K562 (cell line): ENCODE measurements at regions not wholly inside any gene's neighbourhood (a gene's known extent, or its start where the extent isn't known, plus 50 kb on each side); places are given as distances from the start of the nearest gene placed in this dataset.

Source experiments
- ATAC-seq: fragments of 200-7000 bp; cut with Tn5 transposase; 3 replicates; pipeline ENCODE4 v1.9.1; 2020; ENCODE audit warnings: moderate library complexity
- BruUV-seq: library from RNA; stranded (reverse); fragments of 400-500 nt; replicated peaks from 2 replicates; lab custom pipeline; 2021; lab: Mats Ljungman, UMichigan
- CTCF ChIA-PET: fragments of 300-600 bp; formaldehyde crosslinking; extraction: SDS; loops from one replicate; lab custom pipeline; 2021; ENCODE audit warnings: low intra/inter-chr PET ratio; lab: Yijun Ruan, JAX
- POLR2A ChIA-PET: fragments of 300-600, 350-650 bp; sonication (Branson Sonifier 250); formaldehyde crosslinking; extraction: SDS; loops from one replicate; lab custom pipeline; 2021; ENCODE audit warnings: antibody characterized with exemption, inconsistent platforms; lab: Yijun Ruan, JAX
- DNase-seq, 4 experiments: peaks; one replicate each; pipeline versions ENCODE4 v3.0.0 to v3.0.0-alpha.2; 2011 to 2018; ENCODE audit warnings: low spot score in 3 of 4, mixed read lengths in 3 of 4; ENCODE audit errors: extremely low read depth in 1 of 4
- FAIRE-seq: peaks from 2 replicates; lab custom pipeline; 2011; peaks lifted over from hg19 to GRCh38; lab: Jason Lieb, UNC
- H2AFZ ChIP-seq: 2 replicates; pipeline ENCODE4 v1.6.0; 2011; ENCODE audit warnings: low read depth, low read length, control low read depth, inconsistent platforms
- H3K27ac ChIP-seq: fragments of 200-600 bp; 3 replicates; pipeline ENCODE4 v1.8.0; 2011; ENCODE audit warnings: low read depth, mild to moderate bottlenecking, control low read depth, inconsistent platforms, low read length, moderate library complexity, mixed read lengths; ENCODE audit errors: extremely low read depth
- H3K27me3 ChIP-seq, 2 experiments: fragments of 300-600 bp in 1 of 2; 2 replicates in 1 of 2; 3 replicates in 1 of 2; pipeline versions ENCODE4 v1.6.0 to v1.8.0; 2011; ENCODE audit warnings: inconsistent platforms in 2 of 2, low read length in 2 of 2, mild to moderate bottlenecking in 1 of 2, mixed read lengths in 1 of 2, moderate library complexity in 1 of 2; ENCODE audit not compliant: control insufficient read depth in 2 of 2, insufficient read depth in 2 of 2
- H3K36me3 ChIP-seq: fragments of 300-600 bp; 3 replicates; pipeline ENCODE4 v1.8.0; 2011; ENCODE audit warnings: mild to moderate bottlenecking, low read length, inconsistent platforms; ENCODE audit not compliant: control insufficient read depth, insufficient read depth
- H3K4me1 ChIP-seq, 2 experiments: fragments of 200-600 bp in 1 of 2; replicated peaks in 1 of 2; 2 replicates in 1 of 2; 3 replicates in 1 of 2; pipeline versions ENCODE4 v1.5.1 to v1.8.0; 2011; ENCODE audit warnings: inconsistent platforms in 2 of 2, low read length in 2 of 2, mild to moderate bottlenecking in 1 of 2, mixed read lengths in 1 of 2, moderate library complexity in 1 of 2; ENCODE audit not compliant: control insufficient read depth in 2 of 2, insufficient read depth in 2 of 2
- H3K4me2 ChIP-seq: 2 replicates; pipeline ENCODE4 v1.6.1; 2011; ENCODE audit warnings: low read length, control low read depth, inconsistent platforms, mixed read lengths; ENCODE audit not compliant: insufficient read depth
- H3K4me3 ChIP-seq: fragments of 200-600 bp; sonication (generic), shearing (Covaris generic); 2 replicates; pipeline ENCODE4 v1.5.1; 2016; ENCODE audit warnings: control low read depth, inconsistent platforms
- H3K79me2 ChIP-seq: fragments of 200-600 bp; 3 replicates; pipeline ENCODE4 v1.8.0; 2011; ENCODE audit warnings: low read length, inconsistent platforms; ENCODE audit not compliant: control insufficient read depth, insufficient read depth
- H3K9ac ChIP-seq, 2 experiments: 2 replicates each; pipeline versions ENCODE4 v1.6.0 to v1.6.1; 2011; ENCODE audit warnings: low read depth in 2 of 2, low read length in 2 of 2, control low read depth in 1 of 2, inconsistent platforms in 1 of 2, mild to moderate bottlenecking in 1 of 2, mixed read lengths in 1 of 2; ENCODE audit not compliant: insufficient read depth in 1 of 2
- H3K9me1 ChIP-seq: one replicate; pipeline ENCODE4 v1.6.0; 2011; ENCODE audit warnings: inconsistent platforms, mild to moderate bottlenecking, low read length, moderate library complexity; ENCODE audit not compliant: control insufficient read depth, insufficient read depth
- H3K9me3 ChIP-seq: replicated peaks from 2 replicates; pipeline ENCODE4 v1.5.1; 2011; ENCODE audit warnings: low read depth, low read length, inconsistent platforms; ENCODE audit not compliant: control insufficient read depth, insufficient read depth
- H4K20me1 ChIP-seq: replicated peaks from 2 replicates; pipeline ENCODE4 v1.6.1; 2011; ENCODE audit warnings: low read length, inconsistent platforms, mixed read lengths; ENCODE audit not compliant: control insufficient read depth, insufficient read depth
- BDP1 ChIP-seq: IDR thresholded peaks from 3 replicates; pipeline ENCODE4 v1.6.1; 2011; ENCODE audit not compliant: insufficient read length, insufficient read depth
- CHD4 ChIP-seq: fragments of 200-600 bp; sonication (generic); IDR thresholded peaks from 3 replicates; pipeline ENCODE4 v1.6.1; 2012; ENCODE audit warnings: low read depth, mild to moderate bottlenecking, mixed read lengths, low read length, inconsistent platforms; ENCODE audit not compliant: insufficient read depth, insufficient replicate concordance, poor library complexity, severe bottlenecking
- DIDO1 ChIP-seq: fragments of 450-650 bp; IDR thresholded peaks from 2 replicates; pipeline ENCODE4 v1.6.1; 2016; ENCODE audit warnings: low read depth, missing biosample characterization, missing genetic modification characterization
- FUS ChIP-seq: fragments of 200-400 bp; formaldehyde crosslinking; optimal IDR thresholded peaks from 2 replicates; pipeline ENCODE3; 2017; ENCODE audit warnings: low read depth, low read length
- PTBP1 ChIP-seq: fragments of 200-400 bp; formaldehyde crosslinking; IDR thresholded peaks from 2 replicates; pipeline ENCODE4 v1.6.1; 2017; ENCODE audit warnings: low read depth, low read length
- PTRF ChIP-seq: fragments of 450-650 bp; IDR thresholded peaks from 2 replicates; pipeline ENCODE4 v1.6.1; 2016; ENCODE audit warnings: mild to moderate bottlenecking, missing genetic modification characterization, missing compliant biosample characterization
- TARDBP ChIP-seq: fragments of 450-650 bp; IDR thresholded peaks from 2 replicates; pipeline ENCODE4 v1.6.1; 2016
- ZNF274 ChIP-seq: IDR thresholded peaks from 2 replicates; pipeline ENCODE4 v1.6.1; 2011; ENCODE audit warnings: low read depth, mild to moderate bottlenecking, low read length, moderate library complexity, borderline replicate concordance
- ZNF280B ChIP-seq: fragments of 250-450 bp; sonication (Bioruptor Pico); IDR thresholded peaks from 2 replicates; pipeline ENCODE4 v1.5.1; 2021; ENCODE audit warnings: mild to moderate bottlenecking
- ZNF3 ChIP-seq: fragments of 250-450 bp; sonication (Bioruptor Pico); IDR thresholded peaks from 2 replicates; pipeline ENCODE4 v1.5.0; 2021; ENCODE audit warnings: mild to moderate bottlenecking, moderate library complexity
- ZNF583 ChIP-seq: fragments of 250-450 bp; sonication (Bioruptor Pico); IDR thresholded peaks from 2 replicates; pipeline ENCODE4 v1.4.0; 2020
- in situ Hi-C: fragments of 300-500 bp; cut with MboI; formaldehyde crosslinking; loops from 4 replicates; pipeline ENCODE4 v1.15.0; 2018; ENCODE audit warnings: inconsistent platforms, mixed read lengths
- intact Hi-C: fragments of 100-400 bp; cut with micrococcal nuclease; formaldehyde crosslinking; loops from 2 replicates; pipeline ENCODE4 v1.14.2; 2022
- TF ChIP-seq, protein P1 (sequence below): fragments of 450-650 bp; IDR thresholded peaks from 2 replicates; pipeline ENCODE4 v1.6.1; 2017; ENCODE audit warnings: antibody characterized with exemption
- TF ChIP-seq, protein P2 (sequence below): fragments of 450-650 bp; formaldehyde crosslinking; conservative IDR thresholded peaks from 2 replicates; pipeline ENCODE4 v1.4.0; 2022; ENCODE audit warnings: mild to moderate bottlenecking, missing genetic modification characterization
- TF ChIP-seq, protein P3 (sequence below): fragments of 250-450 bp; sonication (Bioruptor Pico); IDR thresholded peaks from 2 replicates; pipeline ENCODE4 v1.4.0; 2020

DNA sequence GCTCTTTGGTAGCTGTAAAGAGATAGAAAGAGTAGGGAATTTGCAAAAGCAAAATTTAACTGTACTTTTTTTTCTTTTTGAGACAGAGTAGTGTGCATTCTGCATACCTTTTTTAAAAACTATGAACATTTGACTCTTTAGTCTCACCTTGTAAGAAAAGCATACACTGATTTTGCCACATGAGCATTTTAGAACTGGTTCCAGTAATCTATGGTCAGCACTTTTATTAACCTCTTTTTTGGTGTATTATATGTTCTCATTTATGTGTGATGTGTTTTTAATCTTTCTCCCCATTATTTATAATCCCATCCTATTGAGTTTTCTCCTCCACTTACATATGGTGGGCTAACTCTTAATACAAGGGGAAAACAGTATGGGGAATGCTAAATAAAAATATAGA is 1111.4 kb downstream of the FLRT2 start:
- CTCF ChIA-PET = no interaction called here
- H2AFZ ChIP-seq = no peak overlapping the region
- no peak for FAIRE-seq
- BruUV-seq = no TSS peak
- H3K4me2 ChIP-seq = no peak overlapping the region
- H3K36me3 ChIP-seq = no peaks in the 10 kb centered on the region
- no peaks in the 10 kb centered on the region for H3K4me1 ChIP-seq
- POLR2A ChIA-PET = no interaction called here
- in situ Hi-C loops (no loop called here), intact Hi-C loops (no loop called here)
- no peaks in the 10 kb centered on the region for H4K20me1 ChIP-seq
- no peak overlapping the region for H3K9ac ChIP-seq
- no peaks in the 10 kb centered on the region for H3K27me3 ChIP-seq
- DNase-seq = no peak
- no peaks in the 10 kb centered on the region for H3K79me2 ChIP-seq
- H3K27ac ChIP-seq = no peak overlapping the region
- H3K9me3 ChIP-seq = no peaks in the 10 kb centered on the region
- no peak for ATAC-seq
- no peaks in the 10 kb centered on the region for H3K9me1 ChIP-seq
- H3K4me3 ChIP-seq = no peak overlapping the region
- TF ChIP-seq ZNF274 (no peak), ZNF280B (CRISPR knock-in tag) (no peak), DIDO1 (tag) (no peak), FUS (no peak), TARDBP (no peak), PTBP1 (no peak), CHD4 (no peak), PTRF (tag) (no peak), BDP1 (no peak), ZNF3 (CRISPR knock-in tag) (no peak), ZNF583 (CRISPR knock-in tag) (no peak)
- TF ChIP-seq, protein P1, sequence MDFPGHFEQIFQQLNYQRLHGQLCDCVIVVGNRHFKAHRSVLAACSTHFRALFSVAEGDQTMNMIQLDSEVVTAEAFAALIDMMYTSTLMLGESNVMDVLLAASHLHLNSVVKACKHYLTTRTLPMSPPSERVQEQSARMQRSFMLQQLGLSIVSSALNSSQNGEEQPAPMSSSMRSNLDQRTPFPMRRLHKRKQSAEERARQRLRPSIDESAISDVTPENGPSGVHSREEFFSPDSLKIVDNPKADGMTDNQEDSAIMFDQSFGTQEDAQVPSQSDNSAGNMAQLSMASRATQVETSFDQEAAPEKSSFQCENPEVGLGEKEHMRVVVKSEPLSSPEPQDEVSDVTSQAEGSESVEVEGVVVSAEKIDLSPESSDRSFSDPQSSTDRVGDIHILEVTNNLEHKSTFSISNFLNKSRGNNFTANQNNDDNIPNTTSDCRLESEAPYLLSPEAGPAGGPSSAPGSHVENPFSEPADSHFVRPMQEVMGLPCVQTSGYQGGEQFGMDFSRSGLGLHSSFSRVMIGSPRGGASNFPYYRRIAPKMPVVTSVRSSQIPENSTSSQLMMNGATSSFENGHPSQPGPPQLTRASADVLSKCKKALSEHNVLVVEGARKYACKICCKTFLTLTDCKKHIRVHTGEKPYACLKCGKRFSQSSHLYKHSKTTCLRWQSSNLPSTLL = no peak
- TF ChIP-seq, protein P2, sequence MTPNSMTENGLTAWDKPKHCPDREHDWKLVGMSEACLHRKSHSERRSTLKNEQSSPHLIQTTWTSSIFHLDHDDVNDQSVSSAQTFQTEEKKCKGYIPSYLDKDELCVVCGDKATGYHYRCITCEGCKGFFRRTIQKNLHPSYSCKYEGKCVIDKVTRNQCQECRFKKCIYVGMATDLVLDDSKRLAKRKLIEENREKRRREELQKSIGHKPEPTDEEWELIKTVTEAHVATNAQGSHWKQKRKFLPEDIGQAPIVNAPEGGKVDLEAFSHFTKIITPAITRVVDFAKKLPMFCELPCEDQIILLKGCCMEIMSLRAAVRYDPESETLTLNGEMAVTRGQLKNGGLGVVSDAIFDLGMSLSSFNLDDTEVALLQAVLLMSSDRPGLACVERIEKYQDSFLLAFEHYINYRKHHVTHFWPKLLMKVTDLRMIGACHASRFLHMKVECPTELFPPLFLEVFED = no peak
- TF ChIP-seq, protein P3, sequence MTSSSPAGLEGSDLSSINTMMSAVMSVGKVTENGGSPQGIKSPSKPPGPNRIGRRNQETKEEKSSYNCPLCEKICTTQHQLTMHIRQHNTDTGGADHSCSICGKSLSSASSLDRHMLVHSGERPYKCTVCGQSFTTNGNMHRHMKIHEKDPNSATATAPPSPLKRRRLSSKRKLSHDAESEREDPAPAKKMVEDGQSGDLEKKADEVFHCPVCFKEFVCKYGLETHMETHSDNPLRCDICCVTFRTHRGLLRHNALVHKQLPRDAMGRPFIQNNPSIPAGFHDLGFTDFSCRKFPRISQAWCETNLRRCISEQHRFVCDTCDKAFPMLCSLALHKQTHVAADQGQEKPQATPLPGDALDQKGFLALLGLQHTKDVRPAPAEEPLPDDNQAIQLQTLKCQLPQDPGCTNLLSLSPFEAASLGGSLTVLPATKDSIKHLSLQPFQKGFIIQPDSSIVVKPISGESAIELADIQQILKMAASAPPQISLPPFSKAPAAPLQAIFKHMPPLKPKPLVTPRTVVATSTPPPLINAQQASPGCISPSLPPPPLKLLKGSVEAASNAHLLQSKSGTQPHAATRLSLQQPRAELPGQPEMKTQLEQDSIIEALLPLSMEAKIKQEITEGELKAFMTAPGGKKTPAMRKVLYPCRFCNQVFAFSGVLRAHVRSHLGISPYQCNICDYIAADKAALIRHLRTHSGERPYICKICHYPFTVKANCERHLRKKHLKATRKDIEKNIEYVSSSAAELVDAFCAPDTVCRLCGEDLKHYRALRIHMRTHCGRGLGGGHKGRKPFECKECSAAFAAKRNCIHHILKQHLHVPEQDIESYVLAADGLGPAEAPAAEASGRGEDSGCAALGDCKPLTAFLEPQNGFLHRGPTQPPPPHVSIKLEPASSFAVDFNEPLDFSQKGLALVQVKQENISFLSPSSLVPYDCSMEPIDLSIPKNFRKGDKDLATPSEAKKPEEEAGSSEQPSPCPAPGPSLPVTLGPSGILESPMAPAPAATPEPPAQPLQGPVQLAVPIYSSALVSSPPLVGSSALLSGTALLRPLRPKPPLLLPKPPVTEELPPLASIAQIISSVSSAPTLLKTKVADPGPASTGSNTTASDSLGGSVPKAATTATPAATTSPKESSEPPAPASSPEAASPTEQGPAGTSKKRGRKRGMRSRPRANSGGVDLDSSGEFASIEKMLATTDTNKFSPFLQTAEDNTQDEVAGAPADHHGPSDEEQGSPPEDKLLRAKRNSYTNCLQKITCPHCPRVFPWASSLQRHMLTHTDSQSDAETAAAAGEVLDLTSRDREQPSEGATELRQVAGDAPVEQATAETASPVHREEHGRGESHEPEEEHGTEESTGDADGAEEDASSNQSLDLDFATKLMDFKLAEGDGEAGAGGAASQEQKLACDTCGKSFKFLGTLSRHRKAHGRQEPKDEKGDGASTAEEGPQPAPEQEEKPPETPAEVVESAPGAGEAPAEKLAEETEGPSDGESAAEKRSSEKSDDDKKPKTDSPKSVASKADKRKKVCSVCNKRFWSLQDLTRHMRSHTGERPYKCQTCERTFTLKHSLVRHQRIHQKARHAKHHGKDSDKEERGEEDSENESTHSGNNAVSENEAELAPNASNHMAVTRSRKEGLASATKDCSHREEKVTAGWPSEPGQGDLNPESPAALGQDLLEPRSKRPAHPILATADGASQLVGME (CRISPR knock-in tag) = no peak
